NT2/D1 (cell line): ENCODE measurements at regions not wholly inside any gene's neighbourhood (a gene's known extent, or its start where the extent isn't known, plus 50 kb on each side); places are given as distances from the start of the nearest gene placed in this dataset.

Experiments used
- DNase-seq: peaks from one replicate; pipeline ENCODE4 v3.0.0-alpha.2; 2011; ENCODE audit warnings: low read depth, low spot score
- H3K27me3 ChIP-seq: 2 replicates; pipeline ENCODE4 v1.6.0; 2011; ENCODE audit warnings: mild to moderate bottlenecking; ENCODE audit not compliant: insufficient read length, insufficient read depth
- H3K36me3 ChIP-seq: 2 replicates; pipeline ENCODE4 v1.6.1; 2011; ENCODE audit warnings: mild to moderate bottlenecking, low read length, mixed read lengths; ENCODE audit not compliant: insufficient read depth, insufficient read length
- H3K4me1 ChIP-seq: 2 replicates; pipeline ENCODE4 v1.5.1; 2011; ENCODE audit not compliant: insufficient read depth, insufficient read length
- H3K4me3 ChIP-seq: 2 replicates; pipeline ENCODE4 v1.5.1; 2011; ENCODE audit warnings: low read depth; ENCODE audit not compliant: insufficient read length
- H3K9ac ChIP-seq: 2 replicates; pipeline ENCODE4 v1.6.0; 2011; ENCODE audit warnings: low read depth; ENCODE audit not compliant: insufficient read length
- H3K9me3 ChIP-seq: 2 replicates; pipeline ENCODE4 v1.5.1; 2011; ENCODE audit warnings: mild to moderate bottlenecking, low read length; ENCODE audit not compliant: insufficient read depth
- SUZ12 ChIP-seq: IDR thresholded peaks from 2 replicates; pipeline ENCODE4 v1.6.1; 2011; ENCODE audit not compliant: insufficient read length, insufficient read depth; ENCODE audit errors: extremely low read depth
- YY1 ChIP-seq: IDR thresholded peaks from 2 replicates; pipeline ENCODE4 v1.6.1; 2011; ENCODE audit not compliant: insufficient read length, insufficient read depth
- ZNF274 ChIP-seq: IDR thresholded peaks from 2 replicates; pipeline ENCODE4 v1.6.1; 2011; ENCODE audit warnings: mild to moderate bottlenecking, low read depth, low read length

GRCh38 chr5:3997670-3998069 lies 402.0 kb downstream of the IRX1 start:
- no peak for DNase-seq
- H3K36me3 ChIP-seq = no peaks in the 10 kb centered on the region
- no peak for TF ChIP-seq SUZ12
- TF ChIP-seq YY1 = no peak
- no peak for TF ChIP-seq ZNF274
- no peaks in the 10 kb centered on the region for H3K27me3 ChIP-seq
- H3K4me1 ChIP-seq = no peaks in the 10 kb centered on the region
- H3K4me3 ChIP-seq = no peak overlapping the region
- no peak overlapping the region for H3K9ac ChIP-seq
- H3K9me3 ChIP-seq = no peaks in the 10 kb centered on the region

GRCh38 chr5:3999929-4000328 lies 404.3 kb downstream of the IRX1 start:
- Histone ChIP-seq H3K27me3 (no peaks in the 10 kb centered on the region), H3K36me3 (no peaks in the 10 kb centered on the region)

GRCh38 chr5:4001004-4001403 lies 405.4 kb downstream of the IRX1 start:
- Histone ChIP-seq H3K36me3 (no peaks in the 10 kb centered on the region), H3K4me1 (no peaks in the 10 kb centered on the region), H3K9me3 (no peaks in the 10 kb centered on the region), H3K4me3 (no peak overlapping the region), H3K9ac (no peak overlapping the region), H3K27me3 (no peaks in the 10 kb centered on the region)
- no peak for TF ChIP-seq SUZ12
- no peak for DNase-seq

More at GRCh38 chr5:3999929-4000328, 404.3 kb downstream of the IRX1 start:
- Histone ChIP-seq H3K4me3 (no peak overlapping the region), H3K9ac (no peak overlapping the region), H3K4me1 (no peaks in the 10 kb centered on the region), H3K9me3 (no peaks in the 10 kb centered on the region)
- no peak for TF ChIP-seq ZNF274
- TF ChIP-seq SUZ12 = no peak
- no peak for TF ChIP-seq YY1
- no peak for DNase-seq

- TF ChIP-seq YY1 (no peak), ZNF274 (no peak), SUZ12 (no peak)
- Histone ChIP-seq H3K36me3 (no peaks in the 10 kb centered on the region), H3K4me1 (no peaks in the 10 kb centered on the region), H3K9ac (no peak overlapping the region), H3K4me3 (no peak overlapping the region), H3K9me3 (no peaks in the 10 kb centered on the region), H3K27me3 (no peaks in the 10 kb centered on the region)
- no peak for DNase-seq
These were observed 406.3 kb downstream of the IRX1 start for GRCh38 chr5:4001758-4002533.

- Histone ChIP-seq H3K4me3 (no peak overlapping the region), H3K9ac (no peak overlapping the region), H3K9me3 (no peaks in the 10 kb centered on the region), H3K27me3 (no peaks in the 10 kb centered on the region), H3K4me1 (no peaks in the 10 kb centered on the region), H3K36me3 (no peaks in the 10 kb centered on the region)
- DNase-seq = no peak
- TF ChIP-seq YY1 = no peak
- no peak for TF ChIP-seq SUZ12
- TF ChIP-seq ZNF274 = no peak
These were observed 409.7 kb downstream of the IRX1 start for GRCh38 chr5:4005335-4005734.

GRCh38 chr5:4007001-4007400 lies 411.4 kb downstream of the IRX1 start:
- no peak for TF ChIP-seq YY1
- TF ChIP-seq ZNF274 = no peak
- Histone ChIP-seq H3K36me3 (no peaks in the 10 kb centered on the region), H3K9me3 (no peaks in the 10 kb centered on the region), H3K9ac (no peak overlapping the region), H3K4me3 (no peak overlapping the region), H3K27me3 (no peaks in the 10 kb centered on the region), H3K4me1 (no peaks in the 10 kb centered on the region)
- DNase-seq = no peak

GRCh38 chr5:4011943-4012342 lies 416.3 kb downstream of the IRX1 start:
- TF ChIP-seq ZNF274 = no peak

More at GRCh38 chr5:4011943-4012342, 416.3 kb downstream of the IRX1 start:
- no peak overlapping the region for H3K9ac ChIP-seq
- H3K36me3 ChIP-seq = no peaks in the 10 kb centered on the region
- DNase-seq = no peak
- no peaks in the 10 kb centered on the region for H3K27me3 ChIP-seq
- no peak overlapping the region for H3K4me3 ChIP-seq
- H3K4me1 ChIP-seq = no peaks in the 10 kb centered on the region
- no peaks in the 10 kb centered on the region for H3K9me3 ChIP-seq
